ENCODE measurements at regions not wholly inside any gene's neighbourhood (a gene's known extent, or its start where the extent isn't known, plus 50 kb on each side); places are given as distances from the start of the nearest gene placed in this dataset.
"Not testable (repeated sequence)": the region's sequence is repeated elsewhere in the genome, so short reads cannot be mapped to it uniquely, and the experiment has no call there.

- TF ChIP-seq POLR2A (IDR thresholded peaks at IDR 0.05; ENCODE audit: low read length); GATA1 (IDR thresholded peaks at IDR 0.05; ENCODE audit: low read depth, low read length): not testable (repeated sequence)
Measured at GRCh38 chr13:90893199-90893598, 454.3 kb upstream of the MIR17HG start.

Measured in erythroblast (primary cell).